ENCODE measurements at regions not wholly inside any gene's neighbourhood (a gene's known extent, or its start where the extent isn't known, plus 50 kb on each side); places are given as distances from the start of the nearest gene placed in this dataset.

- Histone ChIP-seq H3K27me3 (ENCODE audit: insufficient read depth, low read length) (no peaks in the 10 kb centered on the region), H3K27ac (ENCODE audit: low read depth, low read length) (no peak overlapping the region), H3K36me3 (ENCODE audit: insufficient read depth, low read length) (no peaks in the 10 kb centered on the region), H3K9me3 (ENCODE audit: insufficient read depth, low read depth, low read length) (no peaks in the 10 kb centered on the region), H3K9ac (ENCODE audit: low read depth, low read length) (no peak overlapping the region), H3K4me3 (ENCODE audit: low read length) (no peak overlapping the region), H3K4me1 (ENCODE audit: insufficient read depth, low read length) (peaks cover 13% of the 10 kb centered on the region; the same call in 1 of the 2 replicates)
- WGBS, result 100% methylated on average over 2 of the region's 2 CpGs
Measured at GRCh38 chr6:105497549-105497948, 94.7 kb upstream of the PREP start.

GRCh38 chr6:105495515-105495914, 92.6 kb upstream of the PREP start:
- 94% methylated on average over 6 of the region's 6 CpGs for WGBS
- Histone ChIP-seq H3K27ac (ENCODE audit: low read depth, low read length) (no peak overlapping the region), H3K4me1 (ENCODE audit: insufficient read depth, low read length) (peaks cover 13% of the 10 kb centered on the region; the same call in 1 of the 2 replicates), H3K9me3 (ENCODE audit: insufficient read depth, low read depth, low read length) (no peaks in the 10 kb centered on the region), H3K9ac (ENCODE audit: low read depth, low read length) (no peak overlapping the region), H3K36me3 (ENCODE audit: insufficient read depth, low read length) (no peaks in the 10 kb centered on the region), H3K4me3 (ENCODE audit: low read length) (no peak overlapping the region), H3K27me3 (ENCODE audit: insufficient read depth, low read length) (no peaks in the 10 kb centered on the region)

GRCh38 chr6:105494688-105495087, 91.8 kb upstream of the PREP start:
- 88% methylated on average over 5 of the region's 5 CpGs for WGBS
- Histone ChIP-seq H3K27ac (ENCODE audit: low read depth, low read length) (no peak overlapping the region), H3K27me3 (ENCODE audit: insufficient read depth, low read length) (no peaks in the 10 kb centered on the region), H3K9me3 (ENCODE audit: insufficient read depth, low read depth, low read length) (no peaks in the 10 kb centered on the region), H3K4me1 (ENCODE audit: insufficient read depth, low read length) (peaks cover 13% of the 10 kb centered on the region; the same call in 1 of the 2 replicates), H3K4me3 (ENCODE audit: low read length) (no peak overlapping the region), H3K9ac (ENCODE audit: low read depth, low read length) (no peak overlapping the region), H3K36me3 (ENCODE audit: insufficient read depth, low read length) (no peaks in the 10 kb centered on the region)

GRCh38 chr6:105493736-105494135, 90.9 kb upstream of the PREP start:
- H3K4me3 ChIP-seq (ENCODE audit: low read length), result no peak overlapping the region
- H3K9ac ChIP-seq (ENCODE audit: low read depth, low read length), result no peak overlapping the region
- H3K9me3 ChIP-seq (ENCODE audit: insufficient read depth, low read depth, low read length), result no peaks in the 10 kb centered on the region
- WGBS, result 80% methylated on average over 2 of the region's 2 CpGs
- no peaks in the 10 kb centered on the region for H3K36me3 ChIP-seq (ENCODE audit: insufficient read depth, low read length)
- H3K27ac ChIP-seq (ENCODE audit: low read depth, low read length), result no peak overlapping the region
- peaks cover 19% of the 10 kb centered on the region for H3K4me1 ChIP-seq (ENCODE audit: insufficient read depth, low read length)
- H3K27me3 ChIP-seq (ENCODE audit: insufficient read depth, low read length), result no peaks in the 10 kb centered on the region

DNA sequence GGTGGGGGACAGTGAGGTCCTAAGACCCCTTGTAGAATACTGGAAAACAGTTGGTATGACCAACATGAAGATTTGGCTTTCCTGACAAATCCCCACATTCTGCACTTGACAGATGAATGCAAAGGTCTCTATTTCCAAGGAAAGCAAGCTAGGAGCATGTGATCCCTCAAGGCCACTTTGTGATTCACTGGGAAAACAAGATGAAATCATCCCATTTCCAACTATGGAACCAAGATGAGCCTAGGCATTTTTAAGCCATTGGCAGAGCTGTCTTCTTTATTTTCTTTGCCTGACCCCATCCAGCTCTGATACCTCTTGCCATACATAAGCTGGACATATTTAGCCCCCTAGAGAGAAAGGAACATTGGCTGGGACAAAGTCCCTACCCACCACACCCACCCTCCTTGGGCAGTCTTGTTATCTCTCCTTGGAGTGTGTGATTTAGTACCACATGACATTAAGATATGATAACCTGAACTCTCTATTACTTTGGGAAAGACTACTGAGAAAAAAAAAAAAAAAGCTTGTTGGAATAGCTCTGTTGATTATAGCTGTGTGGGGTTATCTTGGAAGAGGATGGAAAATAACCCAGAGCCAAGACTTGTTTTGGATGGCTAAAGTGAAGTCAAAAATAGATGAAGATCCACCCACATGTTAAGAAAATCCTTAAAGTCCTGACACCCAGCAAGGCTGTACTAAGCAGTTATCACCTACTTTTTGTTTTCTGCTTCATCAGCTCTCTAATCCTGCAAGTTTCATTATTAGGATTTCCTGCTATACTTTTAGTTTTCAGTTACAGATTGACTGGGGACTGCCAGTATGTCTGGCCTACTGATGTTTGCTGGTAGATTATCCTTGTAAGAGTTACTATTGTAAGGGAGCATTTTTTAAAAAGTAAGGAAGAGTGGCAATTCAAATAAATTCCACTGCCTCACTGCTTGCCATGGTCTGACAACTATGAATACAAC, 90.1 kb upstream of the PREP start:
- Histone ChIP-seq H3K4me3 (ENCODE audit: low read length) (no peak overlapping the region), H3K9ac (ENCODE audit: low read depth, low read length) (no peak overlapping the region), H3K27me3 (ENCODE audit: insufficient read depth, low read length) (no peaks in the 10 kb centered on the region), H3K27ac (ENCODE audit: low read depth, low read length) (no peak overlapping the region), H3K36me3 (ENCODE audit: insufficient read depth, low read length) (no peaks in the 10 kb centered on the region), H3K4me1 (ENCODE audit: insufficient read depth, low read length) (peaks cover 25% of the 10 kb centered on the region), H3K9me3 (ENCODE audit: insufficient read depth, low read depth, low read length) (no peaks in the 10 kb centered on the region)

DNA sequence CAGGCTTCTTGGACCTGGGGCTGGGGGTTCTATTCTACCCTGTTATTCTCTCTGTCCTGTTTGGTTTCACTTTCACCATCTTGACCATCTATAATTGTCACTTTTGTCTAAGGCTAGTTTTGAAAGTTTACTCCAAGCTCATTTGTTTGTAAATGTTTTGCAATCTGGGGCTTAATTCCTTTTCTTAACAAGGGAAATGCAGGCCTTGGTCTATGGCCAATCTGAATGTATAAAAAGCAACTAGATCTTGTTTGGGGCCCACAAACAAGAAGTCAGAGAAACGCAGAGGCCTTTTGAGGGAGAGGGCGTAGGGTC, 86.3 kb upstream of the PREP start:
- Histone ChIP-seq H3K27ac (ENCODE audit: low read depth, low read length) (no peak overlapping the region), H3K27me3 (ENCODE audit: insufficient read depth, low read length) (no peaks in the 10 kb centered on the region), H3K36me3 (ENCODE audit: insufficient read depth, low read length) (no peaks in the 10 kb centered on the region), H3K4me1 (ENCODE audit: insufficient read depth, low read length) (peaks cover 19% of the 10 kb centered on the region), H3K4me3 (ENCODE audit: low read length) (no peak overlapping the region), H3K9ac (ENCODE audit: low read depth, low read length) (no peak overlapping the region), H3K9me3 (ENCODE audit: insufficient read depth, low read depth, low read length) (no peaks in the 10 kb centered on the region)
- WGBS, result 97% methylated on average over 2 of the region's 2 CpGs

DNA sequence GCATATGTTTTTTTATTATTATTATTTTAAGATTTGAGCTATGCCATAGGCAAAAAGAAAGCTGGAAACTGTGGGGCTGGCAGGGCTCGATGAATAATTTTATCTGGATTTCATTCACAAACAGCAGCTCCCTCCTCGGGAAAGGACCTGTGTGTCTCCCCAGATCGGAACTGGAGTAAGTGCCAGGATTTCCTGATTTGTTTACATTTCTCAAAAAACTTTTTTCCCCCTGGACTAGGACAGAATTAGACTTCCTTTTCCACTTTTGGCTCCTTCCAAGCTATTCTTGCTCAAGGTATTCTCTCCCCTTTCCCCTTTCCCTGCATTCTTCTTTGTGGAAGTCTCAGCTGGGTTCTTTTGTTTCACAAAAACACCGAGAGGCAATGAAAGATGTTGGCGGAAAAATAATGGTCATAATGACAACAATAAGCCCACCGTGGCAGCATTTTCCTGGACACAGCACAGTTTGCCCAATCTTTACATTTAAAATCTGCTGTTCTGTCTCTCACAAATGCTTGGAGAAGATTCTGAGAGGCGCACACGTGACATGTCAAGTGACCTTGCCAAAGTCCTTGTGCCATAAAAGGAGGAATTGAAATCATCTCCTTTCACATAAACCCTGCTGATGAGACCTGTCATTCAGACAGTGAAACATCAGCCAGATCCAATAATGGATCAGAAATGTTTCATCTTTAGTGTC, 85.8 kb upstream of the PREP start:
- Histone ChIP-seq H3K4me3 (ENCODE audit: low read length) (no peak overlapping the region), H3K9ac (ENCODE audit: low read depth, low read length) (no peak overlapping the region), H3K4me1 (ENCODE audit: insufficient read depth, low read length) (peaks cover 17% of the 10 kb centered on the region), H3K9me3 (ENCODE audit: insufficient read depth, low read depth, low read length) (no peaks in the 10 kb centered on the region), H3K36me3 (ENCODE audit: insufficient read depth, low read length) (no peaks in the 10 kb centered on the region), H3K27ac (ENCODE audit: low read depth, low read length) (no peak overlapping the region), H3K27me3 (ENCODE audit: insufficient read depth, low read length) (no peaks in the 10 kb centered on the region)
- WGBS, result 59% methylated on average over 8 of the region's 8 CpGs

GRCh38 chr6:105487040-105487790, 84.3 kb upstream of the PREP start:
- Histone ChIP-seq H3K4me3 (ENCODE audit: low read length) (no peak overlapping the region), H3K9me3 (ENCODE audit: insufficient read depth, low read depth, low read length) (no peaks in the 10 kb centered on the region), H3K27me3 (ENCODE audit: insufficient read depth, low read length) (no peaks in the 10 kb centered on the region), H3K27ac (ENCODE audit: low read depth, low read length) (no peak overlapping the region), H3K9ac (ENCODE audit: low read depth, low read length) (no peak overlapping the region), H3K36me3 (ENCODE audit: insufficient read depth, low read length) (no peaks in the 10 kb centered on the region), H3K4me1 (ENCODE audit: insufficient read depth, low read length) (peaks cover 14% of the 10 kb centered on the region)
- WGBS, result 97% methylated on average over 8 of the region's 9 CpGs

DNA sequence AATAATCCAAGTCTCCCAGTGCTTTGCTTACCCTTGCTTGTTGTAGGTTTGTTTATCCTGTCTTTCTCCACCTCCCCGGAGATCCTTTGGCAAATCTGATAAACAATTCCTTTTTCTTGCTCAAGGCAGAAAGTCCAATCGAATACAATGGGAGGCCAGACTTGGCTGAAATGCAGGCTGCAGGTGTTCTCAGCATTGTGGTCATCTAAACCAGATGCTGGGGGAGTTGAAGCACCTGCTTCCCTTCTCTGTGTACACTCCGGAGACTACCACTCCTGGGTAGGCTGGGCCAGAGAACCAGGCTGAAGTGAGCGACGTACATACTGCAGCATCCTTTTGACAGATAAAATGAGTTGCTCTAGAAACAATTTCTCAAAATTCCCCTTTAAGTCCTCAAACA, 82.6 kb upstream of the PREP start:
- no peaks in the 10 kb centered on the region for H3K36me3 ChIP-seq (ENCODE audit: insufficient read depth, low read length)
- 86% methylated on average over 5 of the region's 5 CpGs for WGBS
- no peaks in the 10 kb centered on the region for H3K9me3 ChIP-seq (ENCODE audit: insufficient read depth, low read depth, low read length)
- peaks cover 14% of the 10 kb centered on the region for H3K4me1 ChIP-seq (ENCODE audit: insufficient read depth, low read length)
- H3K9ac ChIP-seq (ENCODE audit: low read depth, low read length), result no peak overlapping the region
- H3K27ac ChIP-seq (ENCODE audit: low read depth, low read length), result no peak overlapping the region
- H3K27me3 ChIP-seq (ENCODE audit: insufficient read depth, low read length), result no peaks in the 10 kb centered on the region
- no peak overlapping the region for H3K4me3 ChIP-seq (ENCODE audit: low read length)

DNA sequence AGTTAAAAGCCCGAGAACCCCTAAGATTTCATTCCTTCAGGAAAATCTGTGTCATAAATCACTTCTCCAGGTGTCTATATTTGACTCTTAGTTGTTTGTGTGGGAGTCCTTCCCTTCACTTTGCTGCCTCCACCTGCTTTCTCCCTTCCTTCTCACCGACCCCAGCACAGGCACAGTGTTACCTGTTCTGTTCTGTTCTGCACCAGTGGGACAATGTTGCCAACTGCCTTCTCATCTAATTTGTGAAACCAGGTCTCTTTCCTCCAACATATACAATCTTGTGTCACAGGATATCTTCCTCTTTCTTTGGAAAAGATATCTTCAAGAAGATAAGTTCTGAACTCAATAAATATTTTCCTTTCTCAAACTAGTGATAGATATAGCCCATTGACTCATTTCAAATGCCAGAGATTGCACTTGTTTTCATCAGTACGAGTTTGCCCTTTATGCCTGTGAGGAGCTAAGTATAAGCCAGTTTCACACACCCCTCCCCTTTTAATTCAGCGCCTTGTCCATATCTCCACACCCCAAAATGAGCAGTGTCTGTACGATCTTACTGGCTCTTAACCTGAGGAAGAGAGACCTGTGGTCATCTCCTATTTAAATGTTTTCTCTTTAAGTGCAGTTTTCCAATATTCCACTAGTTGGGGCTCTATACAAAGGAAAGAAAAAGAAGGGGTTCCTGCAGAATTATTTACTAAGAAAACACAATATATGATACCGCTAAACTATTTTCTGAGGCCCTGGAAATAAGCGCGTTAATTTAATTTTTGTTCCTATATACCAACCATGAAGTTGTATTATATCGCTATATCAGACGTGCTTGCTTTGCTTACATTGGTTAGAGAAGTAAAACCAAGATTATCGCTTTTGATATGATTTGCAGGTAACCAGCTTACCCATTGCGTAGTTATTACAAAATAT, 81.6 kb upstream of the PREP start:
- no peak overlapping the region for H3K9ac ChIP-seq (ENCODE audit: low read depth, low read length)
- H3K27me3 ChIP-seq (ENCODE audit: insufficient read depth, low read length), result no peaks in the 10 kb centered on the region
- H3K4me3 ChIP-seq (ENCODE audit: low read length), result no peak overlapping the region
- H3K27ac ChIP-seq (ENCODE audit: low read depth, low read length), result no peak overlapping the region
- H3K36me3 ChIP-seq (ENCODE audit: insufficient read depth, low read length), result no peaks in the 10 kb centered on the region
- WGBS, result 70% methylated on average over 12 of the region's 12 CpGs
- H3K9me3 ChIP-seq (ENCODE audit: insufficient read depth, low read depth, low read length), result no peaks in the 10 kb centered on the region
- peaks cover 14% of the 10 kb centered on the region for H3K4me1 ChIP-seq (ENCODE audit: insufficient read depth, low read length)

Data from HUES64 (cell line).